ENCODE measurements at regions not wholly inside any gene's neighbourhood (a gene's known extent, or its start where the extent isn't known, plus 50 kb on each side); places are given as distances from the start of the nearest gene placed in this dataset.

GRCh38 chr9:124182741-124183140, 75.0 kb upstream of the NEK6 start:
- DNase-seq: no peak
- Histone ChIP-seq H3K27me3 (no peaks in the 10 kb centered on the region), H3K4me1 (no peaks in the 10 kb centered on the region), H3K27ac (no peak overlapping the region), H3K9me3 (no peaks in the 10 kb centered on the region), H3K4me3 (no peak overlapping the region), H3K36me3 (ENCODE audit: low read depth, missing control alignments) (no peaks in the 10 kb centered on the region)
- WGBS, 2 donors: 63 to 70% methylated on average over 4 to 5 of the region's 5 CpGs
- intact Hi-C loops (cut with DNase I; ENCODE audit: low total_unique reads): no loop called here
- TF ChIP-seq, protein P1, sequence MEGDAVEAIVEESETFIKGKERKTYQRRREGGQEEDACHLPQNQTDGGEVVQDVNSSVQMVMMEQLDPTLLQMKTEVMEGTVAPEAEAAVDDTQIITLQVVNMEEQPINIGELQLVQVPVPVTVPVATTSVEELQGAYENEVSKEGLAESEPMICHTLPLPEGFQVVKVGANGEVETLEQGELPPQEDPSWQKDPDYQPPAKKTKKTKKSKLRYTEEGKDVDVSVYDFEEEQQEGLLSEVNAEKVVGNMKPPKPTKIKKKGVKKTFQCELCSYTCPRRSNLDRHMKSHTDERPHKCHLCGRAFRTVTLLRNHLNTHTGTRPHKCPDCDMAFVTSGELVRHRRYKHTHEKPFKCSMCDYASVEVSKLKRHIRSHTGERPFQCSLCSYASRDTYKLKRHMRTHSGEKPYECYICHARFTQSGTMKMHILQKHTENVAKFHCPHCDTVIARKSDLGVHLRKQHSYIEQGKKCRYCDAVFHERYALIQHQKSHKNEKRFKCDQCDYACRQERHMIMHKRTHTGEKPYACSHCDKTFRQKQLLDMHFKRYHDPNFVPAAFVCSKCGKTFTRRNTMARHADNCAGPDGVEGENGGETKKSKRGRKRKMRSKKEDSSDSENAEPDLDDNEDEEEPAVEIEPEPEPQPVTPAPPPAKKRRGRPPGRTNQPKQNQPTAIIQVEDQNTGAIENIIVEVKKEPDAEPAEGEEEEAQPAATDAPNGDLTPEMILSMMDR (IDR thresholded peaks at IDR 0.05): no peak
- no peak for TF ChIP-seq POLR2A (IDR thresholded peaks at IDR 0.05)

GRCh38 chr9:124183772-124184171, 74.0 kb upstream of the NEK6 start:
- DNase-seq: no peak
- TF ChIP-seq POLR2A (IDR thresholded peaks at IDR 0.05): no peak
- TF ChIP-seq, protein P1 (IDR thresholded peaks at IDR 0.05): no peak
- intact Hi-C loops (cut with DNase I; ENCODE audit: low total_unique reads): no loop called here
- Histone ChIP-seq H3K9me3 (no peaks in the 10 kb centered on the region), H3K4me1 (no peaks in the 10 kb centered on the region), H3K36me3 (ENCODE audit: low read depth, missing control alignments) (no peaks in the 10 kb centered on the region), H3K27ac (no peak overlapping the region), H3K27me3 (no peaks in the 10 kb centered on the region), H3K4me3 (no peak overlapping the region)
- WGBS, 2 donors: 94% methylated on average over 3 of the region's 3 CpGs

DNA sequence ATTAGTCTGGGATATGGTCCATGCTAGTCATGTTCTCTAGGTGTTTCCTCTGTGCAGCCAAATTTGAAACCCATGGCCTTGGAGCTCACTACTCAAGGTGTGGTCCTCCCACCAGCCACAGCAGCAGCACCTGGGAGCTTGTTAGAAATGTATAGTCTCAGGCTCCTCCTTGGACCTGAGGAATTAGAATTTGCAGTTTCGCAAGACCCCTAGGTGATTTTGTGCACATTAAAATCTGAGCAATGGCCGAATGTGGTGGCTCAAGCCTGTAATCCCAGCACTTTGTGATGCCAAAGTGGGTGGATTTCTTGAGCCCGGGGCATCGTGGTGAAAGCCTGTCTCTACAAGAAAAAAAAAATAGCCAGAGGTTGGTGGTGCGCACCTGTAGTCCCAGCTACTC, 72.3 kb upstream of the NEK6 start:
- no peak for DNase-seq
- intact Hi-C loops (cut with DNase I; ENCODE audit: low total_unique reads): no loop called here
- Histone ChIP-seq H3K27ac (no peak overlapping the region), H3K27me3 (no peaks in the 10 kb centered on the region), H3K4me3 (no peak overlapping the region), H3K4me1 (no peaks in the 10 kb centered on the region), H3K36me3 (ENCODE audit: low read depth, missing control alignments) (no peaks in the 10 kb centered on the region), H3K9me3 (no peaks in the 10 kb centered on the region)
- TF ChIP-seq POLR2A (IDR thresholded peaks at IDR 0.05): no peak
- TF ChIP-seq, protein P1 (IDR thresholded peaks at IDR 0.05): no peak
- WGBS, 2 donors: 82 to 90% methylated on average over 5 of the region's 5 CpGs

GRCh38 chr9:124187311-124187710, 70.4 kb upstream of the NEK6 start:
- Histone ChIP-seq H3K4me3 (no peak overlapping the region), H3K27me3 (no peaks in the 10 kb centered on the region), H3K36me3 (ENCODE audit: low read depth, missing control alignments) (no peaks in the 10 kb centered on the region), H3K27ac (no peak overlapping the region), H3K4me1 (no peaks in the 10 kb centered on the region), H3K9me3 (no peaks in the 10 kb centered on the region)
- DNase-seq: no peak
- intact Hi-C loops (cut with DNase I; ENCODE audit: low total_unique reads): no loop called here
- no peak for TF ChIP-seq POLR2A (IDR thresholded peaks at IDR 0.05)
- TF ChIP-seq, protein P1 (IDR thresholded peaks at IDR 0.05): no peak
- WGBS, 2 donors: 66 to 74% methylated on average over 3 of the region's 3 CpGs

DNA sequence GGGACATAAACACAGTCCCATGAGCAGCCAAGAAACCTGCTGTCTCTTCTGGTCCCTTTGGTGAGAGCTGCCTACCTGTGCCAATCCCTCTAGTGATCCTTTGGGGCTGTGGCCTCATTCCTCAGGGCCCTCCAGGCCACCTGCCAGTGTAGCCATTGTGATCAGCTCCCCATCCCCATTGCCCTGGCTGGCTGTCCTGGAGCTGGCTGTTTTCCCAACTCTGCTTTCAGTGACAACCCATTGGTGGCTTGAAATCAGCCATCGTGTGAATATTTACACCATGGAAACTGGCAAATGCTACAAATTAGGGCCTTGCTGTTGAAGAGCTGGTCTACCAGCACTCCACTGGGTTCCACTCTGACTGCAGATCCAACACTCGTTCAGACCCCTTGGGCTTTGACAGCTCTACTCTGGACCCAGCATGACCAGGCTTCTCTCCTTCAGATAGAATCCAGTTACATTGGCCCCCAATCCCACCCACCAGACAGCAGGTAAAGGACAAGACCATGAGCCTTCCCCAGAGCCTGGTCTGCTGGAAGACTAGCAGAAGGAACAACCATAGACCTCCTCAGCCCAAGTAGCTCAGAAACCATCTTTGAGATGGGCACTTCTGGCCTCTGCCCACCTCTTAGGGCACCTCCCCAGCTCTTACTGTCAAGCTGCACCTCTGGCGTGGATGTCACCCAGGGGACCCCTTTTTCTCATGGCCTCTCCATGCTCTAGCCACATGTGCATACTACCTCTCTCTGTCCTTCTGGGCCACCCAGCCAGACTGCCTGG, 69.2 kb upstream of the NEK6 start:
- Histone ChIP-seq H3K4me3 (no peak overlapping the region), H3K9me3 (no peaks in the 10 kb centered on the region), H3K4me1 (no peaks in the 10 kb centered on the region), H3K27me3 (no peaks in the 10 kb centered on the region), H3K27ac (no peak overlapping the region), H3K36me3 (ENCODE audit: low read depth, missing control alignments) (no peaks in the 10 kb centered on the region)
- 85 to 98% methylated on average over 1 to 3 of the region's 3 CpGs for WGBS, 2 donors
- no peak for DNase-seq
- intact Hi-C loops (cut with DNase I; ENCODE audit: low total_unique reads): no loop called here
- TF ChIP-seq POLR2A (IDR thresholded peaks at IDR 0.05): no peak
- TF ChIP-seq, protein P1 (IDR thresholded peaks at IDR 0.05): no peak
